ENCODE measurements at regions not wholly inside any gene's neighbourhood (a gene's known extent, or its start where the extent isn't known, plus 50 kb on each side); places are given as distances from the start of the nearest gene placed in this dataset.

DNA sequence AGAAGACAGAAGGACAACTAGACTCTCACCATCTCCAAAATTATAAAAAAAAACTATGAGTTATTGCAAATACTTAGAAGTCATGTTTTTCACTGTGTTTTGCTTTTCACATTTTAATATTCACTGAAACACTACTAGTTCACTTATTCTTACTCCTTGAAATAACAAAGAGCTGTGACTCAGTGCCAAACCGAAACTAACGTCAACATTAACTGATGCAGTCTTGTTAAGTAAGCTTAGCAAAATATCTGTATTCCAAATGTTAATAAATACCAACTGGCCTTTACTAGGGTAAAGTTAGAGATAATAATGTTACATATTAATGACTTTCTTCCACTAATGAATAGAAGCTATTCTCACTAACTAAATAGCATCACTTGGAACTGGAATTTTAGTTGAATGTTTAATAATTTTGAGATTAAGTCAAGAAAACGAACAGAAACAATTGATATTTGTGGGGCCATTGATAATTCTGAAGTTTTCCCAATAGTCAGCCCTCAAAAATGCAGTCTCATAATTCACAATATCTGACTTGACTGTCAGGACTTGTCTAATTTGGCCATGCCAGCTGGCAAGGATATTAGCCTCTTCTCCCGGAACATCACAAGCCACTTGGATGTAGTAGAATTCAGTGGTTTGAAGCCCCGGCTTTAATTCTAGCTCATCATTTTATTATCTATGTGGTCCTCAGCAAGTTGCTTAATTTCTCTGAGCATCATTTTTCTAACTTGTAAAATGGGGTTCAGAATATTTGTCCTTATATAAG is 230.1 kb upstream of the DDI1 start (continued):
- no peak for TF ChIP-seq NFIC (IDR thresholded peaks at IDR 0.05; ENCODE audit: low read depth, low read length)
- no peak for TF ChIP-seq CBX3 (IDR thresholded peaks at IDR 0.05; ENCODE audit: borderline replicate concordance, low read depth)
- TF ChIP-seq KLF5 (IDR thresholded peaks at IDR 0.05; ENCODE audit: partially characterized antibody) = no peak
- no peak for TF ChIP-seq SPI1 (IDR thresholded peaks at IDR 0.05; ENCODE audit: borderline replicate concordance, insufficient read depth, low read depth, low read length)
- no peak for TF ChIP-seq TARDBP (IDR thresholded peaks at IDR 0.05; ENCODE audit: borderline replicate concordance)
- TF ChIP-seq POLR2AphosphoS2 (IDR thresholded peaks at IDR 0.05; ENCODE audit: low read depth, low read length) = no peak
- TF ChIP-seq NR2F1 (conservative IDR thresholded peaks at IDR 0.05) = no peak
- TF ChIP-seq POLR2AphosphoS5 (IDR thresholded peaks at IDR 0.05; ENCODE audit: low read length) = no peak
- TF ChIP-seq, protein P1, sequence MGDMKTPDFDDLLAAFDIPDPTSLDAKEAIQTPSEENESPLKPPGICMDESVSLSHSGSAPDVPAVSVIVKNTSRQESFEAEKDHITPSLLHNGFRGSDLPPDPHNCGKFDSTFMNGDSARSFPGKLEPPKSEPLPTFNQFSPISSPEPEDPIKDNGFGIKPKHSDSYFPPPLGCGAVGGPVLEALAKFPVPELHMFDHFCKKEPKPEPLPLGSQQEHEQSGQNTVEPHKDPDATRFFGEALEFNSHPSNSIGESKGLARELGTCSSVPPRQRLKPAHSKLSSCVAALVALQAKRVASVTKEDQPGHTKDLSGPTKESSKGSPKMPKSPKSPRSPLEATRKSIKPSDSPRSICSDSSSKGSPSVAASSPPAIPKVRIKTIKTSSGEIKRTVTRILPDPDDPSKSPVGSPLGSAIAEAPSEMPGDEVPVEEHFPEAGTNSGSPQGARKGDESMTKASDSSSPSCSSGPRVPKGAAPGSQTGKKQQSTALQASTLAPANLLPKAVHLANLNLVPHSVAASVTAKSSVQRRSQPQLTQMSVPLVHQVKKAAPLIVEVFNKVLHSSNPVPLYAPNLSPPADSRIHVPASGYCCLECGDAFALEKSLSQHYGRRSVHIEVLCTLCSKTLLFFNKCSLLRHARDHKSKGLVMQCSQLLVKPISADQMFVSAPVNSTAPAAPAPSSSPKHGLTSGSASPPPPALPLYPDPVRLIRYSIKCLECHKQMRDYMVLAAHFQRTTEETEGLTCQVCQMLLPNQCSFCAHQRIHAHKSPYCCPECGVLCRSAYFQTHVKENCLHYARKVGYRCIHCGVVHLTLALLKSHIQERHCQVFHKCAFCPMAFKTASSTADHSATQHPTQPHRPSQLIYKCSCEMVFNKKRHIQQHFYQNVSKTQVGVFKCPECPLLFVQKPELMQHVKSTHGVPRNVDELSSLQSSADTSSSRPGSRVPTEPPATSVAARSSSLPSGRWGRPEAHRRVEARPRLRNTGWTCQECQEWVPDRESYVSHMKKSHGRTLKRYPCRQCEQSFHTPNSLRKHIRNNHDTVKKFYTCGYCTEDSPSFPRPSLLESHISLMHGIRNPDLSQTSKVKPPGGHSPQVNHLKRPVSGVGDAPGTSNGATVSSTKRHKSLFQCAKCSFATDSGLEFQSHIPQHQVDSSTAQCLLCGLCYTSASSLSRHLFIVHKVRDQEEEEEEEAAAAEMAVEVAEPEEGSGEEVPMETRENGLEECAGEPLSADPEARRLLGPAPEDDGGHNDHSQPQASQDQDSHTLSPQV (IDR thresholded peaks at IDR 0.05) = no peak
- TF ChIP-seq NFYA (IDR thresholded peaks at IDR 0.05; ENCODE audit: borderline replicate concordance, low read depth, low read length) = no peak
- TF ChIP-seq TAF1 (IDR thresholded peaks at IDR 0.05; ENCODE audit: borderline replicate concordance, low read depth, low read length) = no peak

Measured in GM12878 (cell line).